ENCODE measurements at regions not wholly inside any gene's neighbourhood (a gene's known extent, or its start where the extent isn't known, plus 50 kb on each side); places are given as distances from the start of the nearest gene placed in this dataset.

DNA sequence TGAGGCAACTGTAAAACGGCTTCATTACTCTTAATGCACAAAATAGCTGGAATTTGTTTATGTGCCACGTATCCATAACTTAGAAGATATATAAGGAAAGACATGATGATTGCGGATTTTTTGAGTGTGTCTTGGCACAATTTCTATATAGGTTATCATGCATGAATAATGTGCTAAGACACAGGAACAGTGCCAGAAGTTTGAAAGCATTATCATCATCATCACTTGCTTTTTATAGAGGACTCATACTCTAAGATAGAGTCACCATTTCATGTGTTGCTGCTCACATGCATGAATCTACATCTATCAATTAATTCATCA lies 113.4 kb downstream of the ELOVL4 start:
- Histone ChIP-seq H3K4me3 (ENCODE audit: low read length) (no peak overlapping the region), H3F3A (ENCODE audit: insufficient read depth, low read length, poor library complexity, severe bottlenecking) (no peaks in the 10 kb centered on the region), H3K9ac (ENCODE audit: low read length) (no peak overlapping the region), H3K4me2 (ENCODE audit: low read length) (no peak overlapping the region), H3K9me3 (ENCODE audit: low read length) (no peaks in the 10 kb centered on the region), H3K27me3 (ENCODE audit: insufficient read depth, low read depth, low read length) (no peaks in the 10 kb centered on the region), H3K36me3 (ENCODE audit: insufficient read depth, low read length) (no peaks in the 10 kb centered on the region), H4K20me1 (ENCODE audit: insufficient read depth) (no peaks in the 10 kb centered on the region), H2AFZ (ENCODE audit: low read depth, low read length) (no peak overlapping the region), H3K9me2 (ENCODE audit: insufficient read depth, low read length) (no peaks in the 10 kb centered on the region), H3K79me2 (replicated peaks; ENCODE audit: insufficient read depth, low read length) (no peaks in the 10 kb centered on the region), H3K27ac (ENCODE audit: low read length) (no peak overlapping the region)
- TF ChIP-seq EZH2 (IDR thresholded peaks at IDR 0.05; ENCODE audit: borderline replicate concordance, insufficient read depth, low read length, poor library complexity, severe bottlenecking): no peak
- TF ChIP-seq, protein P1, sequence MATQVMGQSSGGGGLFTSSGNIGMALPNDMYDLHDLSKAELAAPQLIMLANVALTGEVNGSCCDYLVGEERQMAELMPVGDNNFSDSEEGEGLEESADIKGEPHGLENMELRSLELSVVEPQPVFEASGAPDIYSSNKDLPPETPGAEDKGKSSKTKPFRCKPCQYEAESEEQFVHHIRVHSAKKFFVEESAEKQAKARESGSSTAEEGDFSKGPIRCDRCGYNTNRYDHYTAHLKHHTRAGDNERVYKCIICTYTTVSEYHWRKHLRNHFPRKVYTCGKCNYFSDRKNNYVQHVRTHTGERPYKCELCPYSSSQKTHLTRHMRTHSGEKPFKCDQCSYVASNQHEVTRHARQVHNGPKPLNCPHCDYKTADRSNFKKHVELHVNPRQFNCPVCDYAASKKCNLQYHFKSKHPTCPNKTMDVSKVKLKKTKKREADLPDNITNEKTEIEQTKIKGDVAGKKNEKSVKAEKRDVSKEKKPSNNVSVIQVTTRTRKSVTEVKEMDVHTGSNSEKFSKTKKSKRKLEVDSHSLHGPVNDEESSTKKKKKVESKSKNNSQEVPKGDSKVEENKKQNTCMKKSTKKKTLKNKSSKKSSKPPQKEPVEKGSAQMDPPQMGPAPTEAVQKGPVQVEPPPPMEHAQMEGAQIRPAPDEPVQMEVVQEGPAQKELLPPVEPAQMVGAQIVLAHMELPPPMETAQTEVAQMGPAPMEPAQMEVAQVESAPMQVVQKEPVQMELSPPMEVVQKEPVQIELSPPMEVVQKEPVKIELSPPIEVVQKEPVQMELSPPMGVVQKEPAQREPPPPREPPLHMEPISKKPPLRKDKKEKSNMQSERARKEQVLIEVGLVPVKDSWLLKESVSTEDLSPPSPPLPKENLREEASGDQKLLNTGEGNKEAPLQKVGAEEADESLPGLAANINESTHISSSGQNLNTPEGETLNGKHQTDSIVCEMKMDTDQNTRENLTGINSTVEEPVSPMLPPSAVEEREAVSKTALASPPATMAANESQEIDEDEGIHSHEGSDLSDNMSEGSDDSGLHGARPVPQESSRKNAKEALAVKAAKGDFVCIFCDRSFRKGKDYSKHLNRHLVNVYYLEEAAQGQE (IDR thresholded peaks at IDR 0.05; ENCODE audit: borderline replicate concordance): no peak
- no peak for TF ChIP-seq POLR2AphosphoS5 (IDR thresholded peaks at IDR 0.05)
- no peak for TF ChIP-seq MXI1 (conservative IDR thresholded peaks at IDR 0.05; ENCODE audit: poor library complexity, severe bottlenecking)
- no peak for TF ChIP-seq RAD21 (conservative IDR thresholded peaks at IDR 0.05)
- no peak for TF ChIP-seq EP300 (conservative IDR thresholded peaks at IDR 0.05; ENCODE audit: poor library complexity, severe bottlenecking)
- no peak for TF ChIP-seq TAF1 (IDR thresholded peaks at IDR 0.05; ENCODE audit: low read depth)
- TF ChIP-seq, protein P2, sequence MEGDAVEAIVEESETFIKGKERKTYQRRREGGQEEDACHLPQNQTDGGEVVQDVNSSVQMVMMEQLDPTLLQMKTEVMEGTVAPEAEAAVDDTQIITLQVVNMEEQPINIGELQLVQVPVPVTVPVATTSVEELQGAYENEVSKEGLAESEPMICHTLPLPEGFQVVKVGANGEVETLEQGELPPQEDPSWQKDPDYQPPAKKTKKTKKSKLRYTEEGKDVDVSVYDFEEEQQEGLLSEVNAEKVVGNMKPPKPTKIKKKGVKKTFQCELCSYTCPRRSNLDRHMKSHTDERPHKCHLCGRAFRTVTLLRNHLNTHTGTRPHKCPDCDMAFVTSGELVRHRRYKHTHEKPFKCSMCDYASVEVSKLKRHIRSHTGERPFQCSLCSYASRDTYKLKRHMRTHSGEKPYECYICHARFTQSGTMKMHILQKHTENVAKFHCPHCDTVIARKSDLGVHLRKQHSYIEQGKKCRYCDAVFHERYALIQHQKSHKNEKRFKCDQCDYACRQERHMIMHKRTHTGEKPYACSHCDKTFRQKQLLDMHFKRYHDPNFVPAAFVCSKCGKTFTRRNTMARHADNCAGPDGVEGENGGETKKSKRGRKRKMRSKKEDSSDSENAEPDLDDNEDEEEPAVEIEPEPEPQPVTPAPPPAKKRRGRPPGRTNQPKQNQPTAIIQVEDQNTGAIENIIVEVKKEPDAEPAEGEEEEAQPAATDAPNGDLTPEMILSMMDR (IDR thresholded peaks at IDR 0.05; ENCODE audit: poor library complexity, severe bottlenecking): no peak
- TF ChIP-seq SMC3 (conservative IDR thresholded peaks at IDR 0.05; ENCODE audit: poor library complexity): no peak

DNA sequence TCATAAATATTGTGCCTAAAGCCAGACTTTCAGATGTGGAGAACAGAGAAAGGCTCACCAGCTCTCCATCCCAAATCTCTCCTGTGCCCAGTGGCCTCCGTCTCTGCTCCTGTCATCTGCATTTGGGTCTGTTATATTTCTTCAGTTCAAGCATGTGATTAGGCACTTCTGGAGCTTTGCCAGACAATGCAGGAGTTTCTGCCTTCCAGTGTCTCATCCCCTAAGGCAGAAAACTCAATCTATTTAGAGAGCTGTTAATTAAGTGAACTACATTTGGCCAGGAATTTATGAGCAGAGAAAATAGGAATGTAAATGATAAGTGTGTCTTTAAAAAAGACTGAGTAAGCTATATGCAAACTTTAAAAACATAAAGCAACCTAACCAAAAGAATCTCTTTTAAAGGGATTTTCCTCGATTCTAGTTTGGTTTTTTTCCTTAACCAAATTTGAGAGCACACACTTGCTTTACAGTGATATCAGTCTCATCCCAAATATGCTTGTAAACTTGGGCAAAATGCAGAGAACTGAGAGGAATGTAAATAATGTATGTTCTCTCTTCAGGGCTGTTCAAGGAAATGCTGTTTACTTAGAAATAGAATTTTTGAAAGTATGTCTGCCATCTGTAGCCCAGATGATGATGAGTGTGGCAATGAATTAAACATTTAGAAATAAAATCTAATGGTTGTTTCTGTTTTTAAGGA lies 113.9 kb downstream of the ELOVL4 start:
- Histone ChIP-seq H3K27ac (ENCODE audit: low read length) (no peak overlapping the region), H3K4me2 (ENCODE audit: low read length) (no peak overlapping the region), H3K79me2 (replicated peaks; ENCODE audit: insufficient read depth, low read length) (no peaks in the 10 kb centered on the region), H2AFZ (ENCODE audit: low read depth, low read length) (no peak overlapping the region), H3K36me3 (ENCODE audit: insufficient read depth, low read length) (no peaks in the 10 kb centered on the region), H3K9me3 (ENCODE audit: low read length) (no peaks in the 10 kb centered on the region), H3F3A (ENCODE audit: insufficient read depth, low read length, poor library complexity, severe bottlenecking) (no peaks in the 10 kb centered on the region), H4K20me1 (ENCODE audit: insufficient read depth) (no peaks in the 10 kb centered on the region), H3K27me3 (ENCODE audit: insufficient read depth, low read depth, low read length) (no peaks in the 10 kb centered on the region), H3K9ac (ENCODE audit: low read length) (no peak overlapping the region), H3K9me2 (ENCODE audit: insufficient read depth, low read length) (no peaks in the 10 kb centered on the region), H3K4me3 (ENCODE audit: low read length) (no peak overlapping the region)
- TF ChIP-seq, protein P2 (IDR thresholded peaks at IDR 0.05; ENCODE audit: poor library complexity, severe bottlenecking): no peak
- TF ChIP-seq EP300 (conservative IDR thresholded peaks at IDR 0.05; ENCODE audit: poor library complexity, severe bottlenecking): no peak

All from neural cell (in vitro differentiated cells).